Mesothelial cell of epicardium (in vitro differentiated cells): ENCODE measurements at regions not wholly inside any gene's neighbourhood (a gene's known extent, or its start where the extent isn't known, plus 50 kb on each side); places are given as distances from the start of the nearest gene placed in this dataset.
A peak's percentile ranks its signal among the peaks of the same experiment; 100 is the strongest.

Experiments used
- DNase-seq, 2 experiments: peaks; one replicate each; pipeline ENCODE4 v3.0.0; 2021; ENCODE audit warnings: low spot score in 2 of 2; ENCODE audit not compliant: unreplicated experiment in 2 of 2
- H3K27ac Mint-ChIP-seq: 2 replicates; pipeline ENCODE4 v1.8.0; 2021; ENCODE audit warnings: mixed read lengths
- H3K27me3 Mint-ChIP-seq: 2 replicates; pipeline ENCODE4 v1.8.0; 2021; ENCODE audit warnings: low read depth, mixed read lengths
- H3K36me3 Mint-ChIP-seq: 2 replicates; pipeline ENCODE4 v1.8.0; 2021; ENCODE audit warnings: mixed read lengths
- H3K4me1 Mint-ChIP-seq: 2 replicates; pipeline ENCODE4 v1.8.0; 2021; ENCODE audit warnings: mixed read lengths
- H3K4me3 Mint-ChIP-seq: 2 replicates; pipeline ENCODE4 v1.8.0; 2021; ENCODE audit warnings: mild to moderate bottlenecking, moderate library complexity, mixed read lengths
- H3K9me3 Mint-ChIP-seq: 2 replicates; pipeline ENCODE4 v1.8.0; 2021; ENCODE audit warnings: mixed read lengths
- TF ChIP-seq, protein P1 (sequence below): fragments of 200-600 bp; sonication (generic); IDR thresholded peaks from one replicate; pipeline ENCODE4 v1.5.0; 2021; ENCODE audit warnings: antibody characterized with exemption; ENCODE audit not compliant: unreplicated experiment

DNA sequence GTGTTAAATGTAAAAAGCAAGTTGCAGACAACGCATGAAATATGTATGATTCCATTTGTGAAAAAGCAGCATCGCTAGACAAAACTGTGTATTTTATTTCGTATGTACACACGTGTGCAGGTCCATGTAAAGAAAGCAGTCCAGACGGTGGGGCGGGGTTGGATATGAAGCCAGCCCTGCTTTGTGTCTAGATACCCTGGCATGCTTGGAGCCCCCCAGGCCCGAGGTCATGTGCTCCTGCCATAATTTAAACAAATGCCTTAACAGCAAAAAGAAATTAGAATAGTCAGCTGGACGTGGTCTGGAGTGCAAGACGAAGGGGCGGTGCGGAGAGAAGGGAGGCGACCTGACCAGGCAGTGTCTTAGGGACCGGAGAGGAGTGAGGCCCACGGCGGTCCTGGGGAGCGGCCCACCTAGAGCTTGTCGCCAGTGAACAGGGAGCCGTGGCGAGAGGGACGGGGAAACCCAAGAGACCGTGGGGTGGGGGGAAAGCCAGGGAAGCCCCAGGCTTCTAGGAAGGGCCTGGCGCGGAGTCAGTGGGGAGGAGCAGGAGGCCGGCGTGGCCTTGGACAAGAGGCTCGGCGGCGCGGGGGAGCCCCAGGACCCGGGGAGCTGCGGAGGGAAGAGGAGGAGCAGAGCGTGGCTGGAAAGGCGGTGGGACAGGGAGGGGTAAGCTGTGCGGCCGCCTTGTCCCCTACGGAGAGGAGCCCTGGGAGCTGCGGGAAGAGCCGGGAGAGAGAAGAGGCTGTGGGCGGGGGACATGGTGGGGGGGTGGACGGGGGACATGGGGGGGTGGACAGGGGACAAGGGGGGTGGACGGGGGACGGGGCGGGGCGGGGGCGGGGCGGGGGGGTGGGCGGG lies 118.5 kb upstream of the C14orf180 start:
- Mint-ChIP-seq H3K4me1 (peaks cover 10% of the 10 kb centered on the region), H3K36me3 (no peaks in the 10 kb centered on the region), H3K27ac (peak overlapping the region; percentile 11), H3K27me3 (peaks cover 91% of the 10 kb centered on the region), H3K9me3 (no peaks in the 10 kb centered on the region), H3K4me3 (peak overlapping the region; percentile 56)
- TF ChIP-seq, protein P1, sequence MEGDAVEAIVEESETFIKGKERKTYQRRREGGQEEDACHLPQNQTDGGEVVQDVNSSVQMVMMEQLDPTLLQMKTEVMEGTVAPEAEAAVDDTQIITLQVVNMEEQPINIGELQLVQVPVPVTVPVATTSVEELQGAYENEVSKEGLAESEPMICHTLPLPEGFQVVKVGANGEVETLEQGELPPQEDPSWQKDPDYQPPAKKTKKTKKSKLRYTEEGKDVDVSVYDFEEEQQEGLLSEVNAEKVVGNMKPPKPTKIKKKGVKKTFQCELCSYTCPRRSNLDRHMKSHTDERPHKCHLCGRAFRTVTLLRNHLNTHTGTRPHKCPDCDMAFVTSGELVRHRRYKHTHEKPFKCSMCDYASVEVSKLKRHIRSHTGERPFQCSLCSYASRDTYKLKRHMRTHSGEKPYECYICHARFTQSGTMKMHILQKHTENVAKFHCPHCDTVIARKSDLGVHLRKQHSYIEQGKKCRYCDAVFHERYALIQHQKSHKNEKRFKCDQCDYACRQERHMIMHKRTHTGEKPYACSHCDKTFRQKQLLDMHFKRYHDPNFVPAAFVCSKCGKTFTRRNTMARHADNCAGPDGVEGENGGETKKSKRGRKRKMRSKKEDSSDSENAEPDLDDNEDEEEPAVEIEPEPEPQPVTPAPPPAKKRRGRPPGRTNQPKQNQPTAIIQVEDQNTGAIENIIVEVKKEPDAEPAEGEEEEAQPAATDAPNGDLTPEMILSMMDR = no peak
- peak in 1 of 2 experiments; percentile 47 for DNase-seq

DNA sequence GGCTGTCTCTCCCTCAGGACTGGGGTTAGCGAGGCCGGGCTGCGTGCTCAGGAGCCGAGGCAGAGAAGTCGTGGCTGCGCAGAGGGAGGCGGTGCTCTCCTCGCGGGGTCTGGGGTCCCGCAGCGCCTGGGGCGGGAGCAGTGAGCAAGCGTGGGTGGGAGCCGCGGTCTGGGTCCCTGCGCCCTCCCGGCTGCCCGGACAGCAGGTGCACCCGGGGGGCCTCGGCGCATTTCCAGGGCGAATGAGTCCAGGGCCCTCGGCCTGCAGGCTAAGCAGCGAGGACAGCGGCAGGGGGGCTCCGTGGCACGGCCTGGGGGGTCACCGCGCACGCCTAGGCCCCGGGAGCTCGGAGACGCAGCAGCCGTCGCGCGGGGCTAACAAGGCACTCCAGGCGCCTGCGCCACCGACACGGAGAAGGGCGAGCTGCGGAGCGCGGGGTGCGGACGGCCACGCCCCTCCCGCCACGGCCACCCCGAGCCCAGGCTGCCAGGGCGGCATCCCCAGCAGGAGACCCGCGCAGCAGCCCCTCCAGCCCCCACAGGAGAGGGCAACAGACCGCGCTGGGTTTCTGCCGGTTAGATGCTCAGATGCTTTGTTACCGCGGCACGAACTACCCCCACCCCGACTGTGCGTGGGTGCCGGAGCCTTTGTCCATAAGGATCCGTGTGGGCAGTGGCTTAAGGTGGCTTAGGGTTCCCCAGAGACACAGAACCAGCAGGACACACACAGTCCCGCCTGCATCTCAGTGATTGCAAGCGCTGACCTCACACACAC lies 117.7 kb upstream of the C14orf180 start:
- peak in 1 of 2 experiments; percentile 44 for DNase-seq
- no peaks in the 10 kb centered on the region for H3K9me3 Mint-ChIP-seq
- H3K4me3 Mint-ChIP-seq = peak overlapping the region; percentile 54
- H3K27ac Mint-ChIP-seq = no peak overlapping the region
- TF ChIP-seq, protein P1 = no peak
- H3K4me1 Mint-ChIP-seq = peaks cover 10% of the 10 kb centered on the region
- H3K36me3 Mint-ChIP-seq = no peaks in the 10 kb centered on the region
- H3K27me3 Mint-ChIP-seq = peaks cover 91% of the 10 kb centered on the region

DNA sequence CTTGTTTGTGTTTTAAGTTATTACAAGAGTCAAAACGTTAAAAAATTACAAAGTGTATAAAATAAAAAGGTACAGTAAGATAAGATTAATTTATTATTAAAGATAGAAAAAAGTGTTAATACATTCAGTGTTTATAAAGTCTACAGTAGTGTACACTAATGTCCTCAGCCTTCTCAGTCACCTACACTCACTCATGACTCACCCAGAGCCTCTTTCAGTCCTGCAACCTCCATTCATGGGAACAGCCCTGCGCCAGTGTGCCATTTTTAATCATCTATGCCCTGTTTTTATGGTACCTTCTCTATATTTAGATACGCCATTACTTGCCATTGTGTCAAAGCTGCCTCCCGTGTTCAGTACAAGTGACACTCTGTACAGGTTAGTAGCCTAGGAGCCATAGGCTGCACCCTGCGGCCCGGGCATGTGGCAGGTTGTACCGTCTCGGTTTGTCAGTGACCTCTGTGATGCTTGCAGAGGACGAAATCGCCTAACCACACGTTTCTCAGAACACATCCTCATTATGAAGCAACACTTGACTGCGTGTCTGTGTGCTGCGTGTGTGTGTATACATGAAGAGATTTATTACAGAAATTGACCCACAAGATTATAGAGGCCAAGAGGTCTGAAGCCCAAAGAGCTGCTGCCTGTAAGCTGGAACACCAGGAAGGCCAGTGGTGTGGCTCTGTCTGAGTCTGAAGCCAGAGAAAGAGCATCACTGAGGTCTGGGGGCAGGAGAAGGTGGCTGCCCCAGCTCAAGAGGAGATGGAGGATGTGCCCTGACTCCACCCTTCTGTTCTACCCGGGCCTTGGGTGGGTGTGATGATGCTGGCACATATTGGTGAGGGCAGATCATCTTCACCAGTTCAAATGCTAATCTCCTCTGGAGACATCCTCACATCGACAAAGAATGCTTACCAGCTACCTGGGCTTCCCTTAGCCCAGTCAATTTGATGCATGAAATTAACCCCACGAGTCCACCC lies 116.6 kb upstream of the C14orf180 start:
- TF ChIP-seq, protein P1 = no peak
- no peaks in the 10 kb centered on the region for H3K36me3 Mint-ChIP-seq
- H3K27me3 Mint-ChIP-seq = peaks cover 90% of the 10 kb centered on the region
- peak in 1 of 2 experiments; percentile 29 for DNase-seq
- no peaks in the 10 kb centered on the region for H3K9me3 Mint-ChIP-seq
- peaks cover 10% of the 10 kb centered on the region for H3K4me1 Mint-ChIP-seq
- peak overlapping the region; percentile 5 for H3K4me3 Mint-ChIP-seq
- no peak overlapping the region for H3K27ac Mint-ChIP-seq

DNA sequence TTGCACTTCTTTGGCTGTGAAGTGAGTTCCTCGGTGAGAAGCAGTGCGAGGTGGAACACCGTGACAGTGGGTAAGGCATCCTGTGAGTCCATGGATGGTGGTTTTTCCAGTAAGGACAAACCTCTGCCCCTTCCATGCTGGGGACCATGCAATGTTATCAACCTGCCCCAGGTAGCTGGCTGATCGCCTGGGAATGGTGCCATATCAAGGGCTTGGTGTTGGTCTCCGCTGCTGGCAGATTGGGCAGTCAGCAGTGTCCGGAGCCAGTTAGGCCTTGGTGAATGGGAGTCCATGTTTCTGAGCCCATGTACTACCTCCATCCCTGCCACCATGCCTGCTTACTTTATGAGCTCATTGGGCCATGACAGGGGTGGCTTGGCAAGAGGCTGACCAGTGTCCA lies 114.7 kb upstream of the C14orf180 start:
- H3K27ac Mint-ChIP-seq = no peak overlapping the region
- H3K4me1 Mint-ChIP-seq = peaks cover 10% of the 10 kb centered on the region
- peaks cover 5% of the 10 kb centered on the region for H3K9me3 Mint-ChIP-seq
- TF ChIP-seq, protein P1 = no peak
- DNase-seq = peak in 1 of 2 experiments; percentile 30
- no peaks in the 10 kb centered on the region for H3K36me3 Mint-ChIP-seq
- no peak overlapping the region for H3K4me3 Mint-ChIP-seq
- peaks cover 89% of the 10 kb centered on the region for H3K27me3 Mint-ChIP-seq
